ENCODE measurements at regions not wholly inside any gene's neighbourhood (a gene's known extent, or its start where the extent isn't known, plus 50 kb on each side); places are given as distances from the start of the nearest gene placed in this dataset.

- no peak for DNase-seq (ENCODE audit: low spot score)
Observed at GRCh38 chr22:22421392-22421791, 87.2 kb downstream of the ZNF280B start.

GRCh38 chr22:22422629-22423112 is 85.9 kb downstream of the ZNF280B start:
- DNase-seq (ENCODE audit: low spot score), result peak; percentile 80

- no peak for DNase-seq (ENCODE audit: low spot score)
Observed at GRCh38 chr22:22423681-22424080, 84.9 kb downstream of the ZNF280B start.

- DNase-seq (ENCODE audit: low spot score), result no peak
Observed at GRCh38 chr22:22424210-22424800, 84.2 kb downstream of the ZNF280B start.

GRCh38 chr22:22424956-22425355 is 83.6 kb downstream of the ZNF280B start:
- DNase-seq (ENCODE audit: low spot score), result no peak

- no peak for DNase-seq (ENCODE audit: low spot score)
Observed at GRCh38 chr22:22425356-22425755, 83.2 kb downstream of the ZNF280B start.

- no peak for DNase-seq (ENCODE audit: low spot score)
Observed at GRCh38 chr22:22425783-22426624, 82.5 kb downstream of the ZNF280B start.

- no peak for DNase-seq (ENCODE audit: low spot score)
Observed at GRCh38 chr22:22427542-22428065, 80.9 kb downstream of the ZNF280B start.

GRCh38 chr22:22428222-22429098 is 80.1 kb downstream of the ZNF280B start:
- DNase-seq (ENCODE audit: low spot score), result no peak

- no peak for DNase-seq (ENCODE audit: low spot score)
Observed at GRCh38 chr22:22429369-22430108, 79.0 kb downstream of the ZNF280B start.

GRCh38 chr22:22430111-22430820 is 78.3 kb downstream of the ZNF280B start:
- no peak for DNase-seq (ENCODE audit: low spot score)

- DNase-seq (ENCODE audit: low spot score), result peak; percentile 88
Observed at GRCh38 chr22:22431271-22432220, 77.0 kb downstream of the ZNF280B start.

GRCh38 chr22:22432479-22432878 is 76.1 kb downstream of the ZNF280B start:
- no peak for DNase-seq (ENCODE audit: low spot score)

GRCh38 chr22:22432937-22433336 is 75.6 kb downstream of the ZNF280B start:
- DNase-seq (ENCODE audit: low spot score), result no peak

GRCh38 chr22:22433770-22434169 is 74.8 kb downstream of the ZNF280B start:
- DNase-seq (ENCODE audit: low spot score), result no peak
